ENCODE measurements at regions not wholly inside any gene's neighbourhood (a gene's known extent, or its start where the extent isn't known, plus 50 kb on each side); places are given as distances from the start of the nearest gene placed in this dataset.

GRCh38 chr11:19493446-19494213 lies 219.0 kb upstream of the NAV2 start:
- 16% methylated on average over 4 of the region's 4 CpGs for WGBS (ENCODE audit: insufficient coverage, insufficient replicate concordance, low lambda C conversion rate, missing lambda C conversion rate)
- CTCF ChIA-PET, result interaction anchor here (1.1 to 1.4 kb wide), 3 partner anchors 26 to 171 kb away, joined by 3 read pairs; no protein-coding TSS in a partner anchor
- no peak for TF ChIP-seq PAX8 (IDR thresholded peaks at IDR 0.05)
- no peak for TF ChIP-seq ZBTB11 (CRISPR knock-in tag; IDR thresholded peaks at IDR 0.05)
- TF ChIP-seq ZNF24 (IDR thresholded peaks at IDR 0.05), result no peak
- no peak for TF ChIP-seq TCF7 (IDR thresholded peaks at IDR 0.05; ENCODE audit: borderline replicate concordance)
- no peak for TF ChIP-seq MEF2B (IDR thresholded peaks at IDR 0.05; ENCODE audit: partially characterized antibody, poor library complexity, severe bottlenecking)
- no peak for TF ChIP-seq ZBTB4 (CRISPR knock-in tag; IDR thresholded peaks at IDR 0.05)
- TF ChIP-seq MTA3 (IDR thresholded peaks at IDR 0.05; ENCODE audit: borderline replicate concordance, low read length), result no peak
- no peak for TF ChIP-seq TAF1 (IDR thresholded peaks at IDR 0.05; ENCODE audit: borderline replicate concordance, low read depth, low read length)
- no peak for TF ChIP-seq ESRRA (IDR thresholded peaks at IDR 0.05; ENCODE audit: low read length)
- no peak for TF ChIP-seq JUNB (IDR thresholded peaks at IDR 0.05)
- TF ChIP-seq BCL11A (IDR thresholded peaks at IDR 0.05; ENCODE audit: low read depth, low read length), result no peak
- no peak for TF ChIP-seq ZBTB33 (IDR thresholded peaks at IDR 0.05)
- no peak for TF ChIP-seq IKZF2 (IDR thresholded peaks at IDR 0.05)
- no peak for TF ChIP-seq CHD4 (IDR thresholded peaks at IDR 0.05)
- no peak for TF ChIP-seq RELA (IDR thresholded peaks at IDR 0.05; ENCODE audit: borderline replicate concordance, partially characterized antibody)

More at GRCh38 chr11:19493446-19494213, 219.0 kb upstream of the NAV2 start:
- H3K4me1 ChIP-seq (ENCODE audit: control insufficient read depth, insufficient read depth, low read length), result no peaks in the 10 kb centered on the region
- H3K9me3 ChIP-seq (replicated peaks; ENCODE audit: control insufficient read depth, insufficient read depth, low read length), result peaks cover 2% of the 10 kb centered on the region; the same call in 2 of the 3 replicates
- no peak overlapping the region for H3K9ac ChIP-seq (ENCODE audit: control insufficient read depth, insufficient read depth, low read length)
- H3K27me3 ChIP-seq (replicated peaks in 1 of 2; ENCODE audit: control insufficient read depth in 2 of 2, insufficient read depth in 2 of 2, low read length in 1 of 2), result no peaks in the 10 kb centered on the region
- intact Hi-C loops (cut with micrococcal nuclease; ENCODE audit: unreplicated experiment), result no loop called here
- no peaks in the 10 kb centered on the region for H3K36me3 ChIP-seq (ENCODE audit: control insufficient read depth in 2 of 2, insufficient read depth in 2 of 2, low read length in 1 of 2)
- no peaks in the 10 kb centered on the region for H4K20me1 ChIP-seq (ENCODE audit: control insufficient read depth, insufficient read depth)
- no peak overlapping the region for H3K27ac ChIP-seq (ENCODE audit: control insufficient read depth, insufficient read depth)
- ChIA-PET RAD21 (ENCODE audit: unreplicated experiment) (no interaction called here), POLR2A (no interaction called here), SMC1A (ENCODE audit: uncharacterized antibody, unreplicated experiment) (interaction anchor here (0.9 kb wide), 1 partner anchor 10 kb away, joined by 3 read pairs; no protein-coding TSS in a partner anchor)
- H3K4me3 ChIP-seq, result no peak overlapping the region
- in situ Hi-C loops (cut with MboI), result no loop called here
- H3K79me2 ChIP-seq (ENCODE audit: control insufficient read depth, insufficient read depth, low read length), result no peaks in the 10 kb centered on the region
- DNase-seq (ENCODE audit: low read depth, low spot score), result no peak
- no TSS peak for BruUV-seq (replicated peaks)
- H3K4me2 ChIP-seq (ENCODE audit: control insufficient read depth, insufficient read depth), result no peak overlapping the region
- no peak for ATAC-seq
- no peak for FAIRE-seq
- H2AFZ ChIP-seq (ENCODE audit: control insufficient read depth, low read depth, low read length), result no peak overlapping the region

All from GM12878 (cell line).